ENCODE measurements at regions not wholly inside any gene's neighbourhood (a gene's known extent, or its start where the extent isn't known, plus 50 kb on each side); places are given as distances from the start of the nearest gene placed in this dataset.

DNA sequence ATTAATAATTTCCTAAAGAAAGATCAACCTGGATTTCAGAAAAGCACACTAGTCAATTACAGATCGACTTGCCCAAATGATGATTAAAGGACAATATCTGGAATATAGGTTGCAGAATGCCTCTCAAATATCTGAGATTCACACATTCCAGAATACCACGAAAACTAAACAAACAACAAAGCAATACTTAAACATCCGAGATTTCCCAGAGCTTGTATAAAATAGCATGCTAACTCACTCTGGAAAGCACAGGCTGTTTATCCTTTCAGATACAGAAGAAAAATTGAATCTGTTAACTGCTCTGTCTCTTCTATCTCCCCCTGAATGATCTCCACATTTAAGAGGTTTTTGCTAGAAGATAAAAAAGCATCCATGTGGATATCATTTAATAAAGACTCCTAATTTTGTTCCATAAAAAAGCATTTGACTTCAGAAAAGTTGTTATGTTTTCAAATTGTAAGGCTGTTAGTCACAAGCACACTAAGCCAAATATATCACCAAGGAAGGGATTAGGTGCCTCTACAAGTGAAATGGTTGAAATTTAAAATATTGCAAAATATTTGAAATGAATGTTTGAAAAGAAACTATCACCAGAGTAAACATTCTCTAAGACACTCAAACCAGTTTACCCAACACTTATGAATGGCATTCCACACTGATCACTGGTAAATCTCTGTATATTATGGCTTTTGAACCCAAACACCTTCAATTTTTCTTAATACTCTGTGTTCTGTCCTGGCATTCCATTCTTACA, 865.1 kb upstream of the ADAMTS5 start:
- no peak for TF ChIP-seq TAF1 (IDR thresholded peaks at IDR 0.05; ENCODE audit: low read depth)
- no peak for TF ChIP-seq FOXM1 (IDR thresholded peaks at IDR 0.05; ENCODE audit: borderline replicate concordance, low read depth)
- no peak for TF ChIP-seq RAD21 (IDR thresholded peaks at IDR 0.05; ENCODE audit: low read depth)
- no peak for TF ChIP-seq YY1 (IDR thresholded peaks at IDR 0.05; ENCODE audit: low read depth)
- TF ChIP-seq, protein P1, sequence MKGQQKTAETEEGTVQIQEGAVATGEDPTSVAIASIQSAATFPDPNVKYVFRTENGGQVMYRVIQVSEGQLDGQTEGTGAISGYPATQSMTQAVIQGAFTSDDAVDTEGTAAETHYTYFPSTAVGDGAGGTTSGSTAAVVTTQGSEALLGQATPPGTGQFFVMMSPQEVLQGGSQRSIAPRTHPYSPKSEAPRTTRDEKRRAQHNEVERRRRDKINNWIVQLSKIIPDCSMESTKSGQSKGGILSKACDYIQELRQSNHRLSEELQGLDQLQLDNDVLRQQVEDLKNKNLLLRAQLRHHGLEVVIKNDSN (IDR thresholded peaks at IDR 0.05): no peak
- no peak for TF ChIP-seq MAX (IDR thresholded peaks at IDR 0.05)
- no peak for TF ChIP-seq EP300 (IDR thresholded peaks at IDR 0.05; ENCODE audit: borderline replicate concordance)
- no peak for TF ChIP-seq CEBPB (IDR thresholded peaks at IDR 0.05)
- TF ChIP-seq ZBTB7A (IDR thresholded peaks at IDR 0.05; ENCODE audit: low read depth): no peak
- TF ChIP-seq CREB1 (IDR thresholded peaks at IDR 0.05; ENCODE audit: low read depth): no peak
- TF ChIP-seq, protein P2, sequence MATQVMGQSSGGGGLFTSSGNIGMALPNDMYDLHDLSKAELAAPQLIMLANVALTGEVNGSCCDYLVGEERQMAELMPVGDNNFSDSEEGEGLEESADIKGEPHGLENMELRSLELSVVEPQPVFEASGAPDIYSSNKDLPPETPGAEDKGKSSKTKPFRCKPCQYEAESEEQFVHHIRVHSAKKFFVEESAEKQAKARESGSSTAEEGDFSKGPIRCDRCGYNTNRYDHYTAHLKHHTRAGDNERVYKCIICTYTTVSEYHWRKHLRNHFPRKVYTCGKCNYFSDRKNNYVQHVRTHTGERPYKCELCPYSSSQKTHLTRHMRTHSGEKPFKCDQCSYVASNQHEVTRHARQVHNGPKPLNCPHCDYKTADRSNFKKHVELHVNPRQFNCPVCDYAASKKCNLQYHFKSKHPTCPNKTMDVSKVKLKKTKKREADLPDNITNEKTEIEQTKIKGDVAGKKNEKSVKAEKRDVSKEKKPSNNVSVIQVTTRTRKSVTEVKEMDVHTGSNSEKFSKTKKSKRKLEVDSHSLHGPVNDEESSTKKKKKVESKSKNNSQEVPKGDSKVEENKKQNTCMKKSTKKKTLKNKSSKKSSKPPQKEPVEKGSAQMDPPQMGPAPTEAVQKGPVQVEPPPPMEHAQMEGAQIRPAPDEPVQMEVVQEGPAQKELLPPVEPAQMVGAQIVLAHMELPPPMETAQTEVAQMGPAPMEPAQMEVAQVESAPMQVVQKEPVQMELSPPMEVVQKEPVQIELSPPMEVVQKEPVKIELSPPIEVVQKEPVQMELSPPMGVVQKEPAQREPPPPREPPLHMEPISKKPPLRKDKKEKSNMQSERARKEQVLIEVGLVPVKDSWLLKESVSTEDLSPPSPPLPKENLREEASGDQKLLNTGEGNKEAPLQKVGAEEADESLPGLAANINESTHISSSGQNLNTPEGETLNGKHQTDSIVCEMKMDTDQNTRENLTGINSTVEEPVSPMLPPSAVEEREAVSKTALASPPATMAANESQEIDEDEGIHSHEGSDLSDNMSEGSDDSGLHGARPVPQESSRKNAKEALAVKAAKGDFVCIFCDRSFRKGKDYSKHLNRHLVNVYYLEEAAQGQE (IDR thresholded peaks at IDR 0.05; ENCODE audit: low read depth): no peak
- TF ChIP-seq TCF12 (IDR thresholded peaks at IDR 0.05; ENCODE audit: low read depth): no peak
- TF ChIP-seq EGR1 (IDR thresholded peaks at IDR 0.05): no peak
- TF ChIP-seq NFIC (IDR thresholded peaks at IDR 0.05): no peak

Measured in Ishikawa (cell line).